Upper lobe of left lung (tissue), 4 donors: ENCODE measurements at regions not wholly inside any gene's neighbourhood (a gene's known extent, or its start where the extent isn't known, plus 50 kb on each side); places are given as distances from the start of the nearest gene placed in this dataset.

Experiments used
- CTCF ChIP-seq, 6 experiments: fragments of 450-650 bp in 4 of 6; fragments of 200-600 bp in 2 of 6; sonication (generic) in 2 of 6; IDR thresholded peaks; one replicate each; pipeline ENCODE4 v1.5.1; 2016 to 2019; ENCODE audit warnings: antibody characterized with exemption in 6 of 6
- POLR2AphosphoS5 ChIP-seq, 2 donors: sonication (generic); formaldehyde crosslinking; IDR thresholded peaks; one replicate each; pipeline ENCODE4 v1.5.1; 2017; ENCODE audit warnings: antibody characterized with exemption in 2 of 2

GRCh38 chrX:39112143-39112542 is 310.9 kb downstream of the MID1IP1 start:
- TF ChIP-seq CTCF (IDR thresholded peaks at IDR 0.05) (no peak), POLR2AphosphoS5 (IDR thresholded peaks at IDR 0.05) (no peak)
